ENCODE measurements at regions not wholly inside any gene's neighbourhood (a gene's known extent, or its start where the extent isn't known, plus 50 kb on each side); places are given as distances from the start of the nearest gene placed in this dataset.

- no peak for TF ChIP-seq POLR2A (IDR thresholded peaks at IDR 0.05)
- TF ChIP-seq CTCF (IDR thresholded peaks at IDR 0.05) = no peak
Measured at GRCh38 chr17:79363552-79364275, 247.1 kb downstream of the RBFOX3 start.

All from body of pancreas (tissue), 4 donors.